Right lung (tissue), 2 donors: ENCODE measurements at regions not wholly inside any gene's neighbourhood (a gene's known extent, or its start where the extent isn't known, plus 50 kb on each side); places are given as distances from the start of the nearest gene placed in this dataset.

ENCODE experiments used
- DNase-seq, 2 donors: peaks; one replicate each; pipeline ENCODE4 v3.0.0-alpha.2; 2013

DNA sequence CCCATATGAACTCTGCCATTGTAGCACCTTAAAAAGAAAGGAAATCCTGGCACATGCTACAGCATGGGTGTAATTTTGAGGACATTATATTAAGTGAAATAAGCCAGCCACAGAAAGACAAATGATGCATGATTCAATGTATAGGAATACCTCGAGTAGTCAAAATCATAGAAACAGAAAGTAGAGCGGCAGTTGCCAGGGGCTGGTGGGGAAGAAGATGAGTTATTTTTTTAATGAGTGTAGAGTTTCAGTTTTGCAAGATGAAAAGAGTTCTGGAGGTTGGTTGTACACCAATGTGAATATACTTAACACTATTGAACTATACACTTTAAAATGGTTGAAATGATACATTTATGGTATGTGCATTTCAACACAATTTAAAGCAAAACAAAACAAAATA lies 133.0 kb downstream of the ZDHHC21 start:
- no peak for DNase-seq

DNA sequence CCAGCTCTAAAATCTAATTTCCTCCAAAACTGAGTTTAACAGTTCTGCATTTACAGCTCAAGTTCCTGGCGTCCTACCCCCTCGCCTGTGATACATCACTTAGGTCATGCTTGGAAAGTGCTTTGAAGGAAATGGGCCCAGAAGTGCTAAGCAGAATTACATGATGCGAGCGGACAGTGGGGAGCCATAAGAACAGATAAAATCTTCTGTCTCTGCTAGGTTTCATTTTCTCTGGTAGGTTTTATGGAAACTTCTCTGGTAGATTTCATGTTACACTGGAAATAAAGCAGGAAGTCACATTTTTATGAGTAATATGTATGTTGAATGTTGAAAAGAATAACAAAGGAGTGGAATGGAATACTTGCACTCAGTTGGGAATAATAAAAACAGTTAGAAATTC lies 138.3 kb downstream of the ZDHHC21 start:
- no peak for DNase-seq

DNA sequence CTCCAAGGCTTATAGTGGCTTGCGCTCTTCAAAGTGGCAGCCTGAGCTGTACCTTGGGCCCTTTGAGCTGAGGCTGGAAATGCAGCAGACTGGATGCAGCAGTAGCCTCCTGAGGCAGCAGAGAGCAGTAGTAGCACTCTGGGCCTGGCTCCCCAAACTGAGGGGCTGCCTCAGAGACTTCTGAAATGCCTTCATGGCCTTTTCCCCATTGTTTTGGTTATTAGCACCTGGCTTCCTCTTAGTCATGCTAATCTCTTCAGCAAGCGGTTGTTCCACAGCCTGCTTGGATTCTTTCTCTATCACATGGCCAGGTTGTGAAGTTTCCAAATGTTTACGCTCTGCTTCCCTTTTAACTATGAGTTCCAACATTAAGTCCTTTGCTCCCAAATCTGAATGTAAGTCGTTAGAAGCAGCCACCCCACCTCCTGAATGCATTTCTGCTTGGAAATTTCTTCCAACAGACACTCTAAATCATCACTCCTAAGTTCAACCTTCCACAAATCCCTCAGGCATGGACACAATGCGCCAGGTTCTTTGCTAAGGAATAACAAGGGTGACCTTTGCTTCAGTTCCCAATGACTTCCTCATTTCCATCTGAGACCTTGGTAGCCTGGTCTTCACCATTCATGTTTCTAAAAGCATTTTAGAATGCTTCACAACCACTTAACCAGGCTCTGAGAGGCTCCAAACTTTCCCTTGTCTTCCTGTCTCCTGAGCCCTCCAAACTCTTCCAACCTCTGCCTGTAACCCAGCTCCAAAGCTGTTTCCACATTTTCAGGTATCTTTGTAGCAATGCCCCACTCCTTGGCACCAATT lies 145.8 kb downstream of the ZDHHC21 start:
- no peak for DNase-seq

DNA sequence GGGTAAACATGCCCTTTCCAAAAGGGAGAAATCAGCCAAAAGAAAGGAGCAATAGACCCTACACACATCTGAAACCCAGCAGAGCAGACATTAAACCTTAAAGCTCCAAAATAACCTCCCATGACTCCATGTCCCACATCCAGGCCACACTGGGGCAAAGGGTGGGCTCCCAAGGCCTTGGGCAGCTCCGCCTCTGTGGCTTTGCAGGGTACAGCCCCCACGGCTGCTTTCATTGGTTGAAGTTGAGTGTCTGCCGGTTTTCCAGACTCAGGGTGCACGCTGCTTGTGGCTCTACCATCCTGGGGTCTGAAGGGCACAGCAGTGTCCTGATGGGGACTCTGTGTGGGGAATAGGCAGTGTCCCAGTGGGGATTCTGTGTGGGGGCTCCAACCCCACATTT lies 146.5 kb downstream of the ZDHHC21 start:
- no peak for DNase-seq

DNA sequence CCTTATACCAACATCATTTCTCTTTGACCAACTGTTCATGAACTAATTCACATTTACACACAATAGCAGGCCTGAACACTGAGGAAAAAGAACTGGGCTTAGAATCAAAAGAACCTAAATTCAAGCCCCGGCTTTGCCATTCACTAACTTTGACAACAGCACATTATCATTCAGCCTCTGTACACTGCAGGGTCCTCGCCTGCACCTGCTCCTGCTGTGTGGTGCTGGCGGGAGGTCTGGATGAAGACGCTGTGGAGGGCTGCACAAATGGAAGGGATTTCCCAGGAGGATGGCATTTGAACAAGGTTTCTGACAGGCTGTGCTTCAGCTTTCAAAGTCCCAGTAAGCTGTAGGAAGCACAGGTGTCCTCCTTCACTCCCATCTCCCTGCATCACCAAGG lies 151.2 kb downstream of the ZDHHC21 start:
- no peak for DNase-seq

DNA sequence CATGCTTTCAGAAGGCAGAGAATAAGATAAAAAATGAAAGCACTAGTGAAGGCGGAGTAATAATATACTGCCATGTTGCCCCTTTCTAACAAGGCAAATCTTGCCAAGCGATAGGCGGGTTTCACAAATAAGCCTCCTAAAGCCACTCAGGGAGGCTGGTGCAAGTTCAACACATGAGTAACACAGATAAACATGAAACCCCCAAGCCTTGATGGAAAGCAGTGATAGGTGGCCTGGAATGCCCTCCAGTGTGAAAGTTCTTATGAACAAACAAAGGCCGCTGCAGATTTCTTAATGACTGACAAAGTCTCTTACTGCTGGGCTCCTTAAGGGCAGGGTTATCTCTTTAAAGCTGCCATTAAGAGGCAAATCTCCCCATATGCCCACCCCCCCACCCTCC lies 154.7 kb downstream of the ZDHHC21 start:
- no peak for DNase-seq

DNA sequence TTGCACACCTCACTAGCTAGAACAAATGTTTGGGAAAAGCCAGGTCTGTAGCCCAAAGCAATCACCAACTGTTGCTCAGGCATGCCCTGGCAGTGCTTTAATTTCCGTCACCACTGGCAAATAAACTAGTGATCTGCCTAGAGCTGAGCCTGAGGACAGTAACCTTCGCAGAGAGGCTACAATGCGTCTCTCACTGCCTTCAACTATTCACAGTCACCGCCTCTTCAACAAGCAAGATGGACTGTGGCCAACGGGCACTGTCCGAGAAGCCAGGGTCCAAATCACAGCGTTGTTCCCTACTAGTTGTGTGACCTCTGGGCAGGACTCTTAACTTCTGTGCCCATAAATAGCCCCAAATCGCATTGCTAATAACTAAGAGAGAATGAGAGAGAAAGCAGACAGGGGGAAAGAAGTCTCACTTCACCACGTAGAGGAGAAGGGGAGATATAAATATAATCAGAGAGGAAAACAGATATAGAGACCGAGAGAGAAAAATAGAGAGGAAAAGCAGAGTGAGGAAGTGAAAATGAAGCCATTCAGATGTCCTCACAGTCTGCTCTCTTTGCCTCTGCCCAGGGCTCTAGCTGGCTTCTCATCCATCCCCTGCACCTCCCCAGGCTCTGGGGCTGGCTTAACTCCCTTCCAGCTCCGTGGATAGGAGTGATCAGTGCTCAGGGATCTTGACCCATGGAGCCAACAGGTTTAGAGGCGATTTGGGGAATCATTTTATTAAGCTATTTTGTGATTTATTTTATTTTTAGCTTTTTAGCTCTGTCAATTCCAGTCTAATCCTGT lies 157.9 kb downstream of the ZDHHC21 start:
- DNase-seq, result no peak

DNA sequence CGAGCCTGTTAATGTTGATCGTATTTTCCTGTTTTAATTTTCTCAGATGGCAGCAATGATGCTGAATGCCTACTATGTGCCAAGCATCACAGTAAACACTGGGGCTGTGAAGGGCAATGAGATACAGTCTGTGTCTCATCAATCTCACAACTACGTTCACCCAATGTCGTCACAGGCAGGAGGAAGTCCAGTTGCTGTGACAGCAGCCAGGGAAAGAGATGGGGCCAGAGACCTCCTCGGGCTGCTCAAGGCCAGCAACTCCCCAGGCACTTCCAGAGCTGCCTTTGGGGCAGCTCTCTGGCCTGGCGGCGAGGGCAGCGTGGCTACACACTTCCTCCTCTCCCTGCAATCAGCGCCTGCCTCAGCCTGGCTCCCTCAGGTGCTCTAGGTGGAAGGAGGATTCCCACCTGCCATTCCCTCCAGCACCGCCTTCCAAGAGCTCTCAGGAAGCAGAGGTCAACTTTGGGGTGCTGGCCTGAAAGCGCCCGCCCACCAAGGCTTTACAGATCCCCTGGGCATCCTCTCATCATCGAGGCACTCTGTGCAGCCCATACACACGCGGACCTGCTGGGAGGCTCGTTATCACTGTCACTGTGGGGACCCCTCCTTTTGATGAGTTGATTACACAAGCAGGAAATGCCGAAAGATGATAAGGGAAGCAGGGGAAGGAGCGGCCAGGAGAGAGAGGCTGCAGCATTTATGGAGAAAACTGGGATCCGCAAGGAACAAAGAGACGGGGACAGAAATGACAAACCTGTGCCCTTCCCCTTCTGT lies 159.2 kb downstream of the ZDHHC21 start:
- DNase-seq, result no peak

DNA sequence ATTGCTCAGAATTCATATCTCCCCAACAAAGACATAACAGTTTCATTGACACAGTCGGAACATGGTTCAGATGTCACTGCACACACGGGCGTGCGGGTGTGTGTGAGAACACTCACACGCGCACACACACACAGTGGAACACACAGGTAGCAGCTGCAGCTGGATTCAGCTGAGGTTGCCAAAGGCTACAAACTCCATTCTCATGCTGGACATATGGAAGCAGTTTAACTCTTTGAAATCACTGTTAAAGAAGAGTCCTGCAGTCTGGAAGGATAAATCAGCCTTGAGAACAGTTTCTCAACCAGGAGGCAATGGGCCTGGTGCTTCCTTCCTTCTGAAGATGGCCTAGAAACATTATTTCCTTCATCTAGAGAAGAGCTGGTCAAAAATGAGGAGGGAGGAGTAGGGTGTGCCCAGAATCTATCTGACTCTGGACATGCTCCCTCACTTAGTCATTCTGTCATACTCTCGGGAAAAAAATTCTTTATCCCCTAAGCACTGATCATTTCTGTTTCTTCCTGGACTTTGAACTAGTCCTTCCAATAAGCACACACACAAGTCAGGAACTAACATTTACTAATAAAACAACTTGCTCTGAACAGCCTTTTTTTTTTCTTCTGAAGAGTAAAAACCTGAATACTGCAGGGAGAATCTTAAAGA lies 160.6 kb downstream of the ZDHHC21 start:
- no peak for DNase-seq

DNA sequence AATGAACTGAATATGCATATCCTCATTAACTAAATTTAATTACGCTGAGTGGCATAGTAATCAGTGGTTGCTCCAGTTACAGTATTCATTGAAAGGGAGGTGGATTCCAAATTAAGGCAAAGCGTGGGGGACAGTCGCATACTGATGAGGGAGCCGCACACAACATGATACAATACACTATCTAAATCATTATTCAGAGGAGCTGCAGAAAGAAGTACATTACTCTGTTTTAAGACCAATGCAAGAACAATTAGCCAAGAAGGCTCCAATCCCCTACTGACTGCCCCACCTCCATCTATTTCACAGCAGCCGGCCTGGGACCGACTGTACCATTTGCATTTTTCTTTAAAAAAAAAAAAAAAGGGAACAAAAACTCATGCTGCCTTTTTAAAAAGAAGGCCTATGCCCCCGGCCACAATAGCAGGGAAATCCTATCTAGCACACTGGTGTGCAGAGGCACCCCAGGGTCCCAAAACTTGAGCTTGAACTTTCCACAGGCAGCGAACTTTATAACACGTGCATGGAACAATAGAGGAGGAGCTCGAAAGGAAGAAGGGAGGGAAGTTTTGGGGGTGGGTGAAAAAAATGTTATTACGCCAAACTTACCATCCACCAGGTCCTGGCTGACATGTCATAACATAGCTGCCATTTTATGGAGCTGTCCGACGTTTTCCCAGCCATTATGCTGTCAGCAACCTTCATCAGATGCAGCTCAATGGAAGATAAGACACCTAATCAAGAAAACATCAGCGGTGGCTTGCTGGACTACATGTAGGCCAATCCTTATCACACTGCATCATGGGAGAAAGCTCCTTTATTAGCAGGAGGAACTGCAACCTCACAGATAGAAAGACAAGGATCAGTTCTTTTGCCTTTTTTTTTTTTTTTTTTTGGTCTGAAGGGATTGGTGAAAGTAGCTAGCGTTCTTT lies 161.6 kb downstream of the ZDHHC21 start:
- DNase-seq, result no peak

DNA sequence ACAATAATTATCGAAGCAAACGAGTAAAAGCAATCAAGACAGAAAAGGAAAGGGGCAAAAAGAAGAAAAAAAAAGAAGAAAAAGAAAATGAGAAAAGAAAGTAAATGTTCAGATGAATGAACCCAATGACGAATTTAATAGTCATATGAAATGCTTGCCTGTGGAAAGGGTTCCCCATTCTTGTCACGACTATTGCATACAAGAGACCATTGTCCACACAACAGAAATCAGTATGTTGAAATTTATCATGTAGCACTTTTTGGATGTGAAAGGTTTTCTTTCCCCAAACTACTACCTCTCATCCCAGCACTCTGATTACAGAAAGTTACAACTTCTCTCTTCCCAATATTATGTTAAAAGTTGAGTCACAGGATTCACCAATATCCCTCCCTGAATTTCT lies 162.4 kb downstream of the ZDHHC21 start:
- no peak for DNase-seq

DNA sequence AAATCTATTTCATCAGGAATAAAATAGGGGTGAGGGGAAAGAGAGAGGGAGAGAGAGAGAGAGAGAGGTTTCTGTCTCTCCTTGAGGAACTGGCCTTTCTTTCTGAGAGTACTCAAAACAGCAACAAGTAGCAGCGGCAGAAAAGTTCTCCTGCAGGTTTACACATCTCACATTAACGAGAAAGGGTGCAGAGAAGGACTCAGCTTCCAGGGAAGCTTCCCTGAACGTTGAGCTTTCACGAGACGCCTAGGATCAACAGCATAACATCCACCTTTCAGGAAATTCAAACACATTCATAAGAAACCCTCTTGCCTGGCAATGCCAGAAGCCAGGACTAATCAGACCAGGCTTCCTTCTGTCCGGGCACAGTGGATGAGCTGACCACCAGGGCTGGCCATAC lies 162.9 kb downstream of the ZDHHC21 start:
- no peak for DNase-seq

DNA sequence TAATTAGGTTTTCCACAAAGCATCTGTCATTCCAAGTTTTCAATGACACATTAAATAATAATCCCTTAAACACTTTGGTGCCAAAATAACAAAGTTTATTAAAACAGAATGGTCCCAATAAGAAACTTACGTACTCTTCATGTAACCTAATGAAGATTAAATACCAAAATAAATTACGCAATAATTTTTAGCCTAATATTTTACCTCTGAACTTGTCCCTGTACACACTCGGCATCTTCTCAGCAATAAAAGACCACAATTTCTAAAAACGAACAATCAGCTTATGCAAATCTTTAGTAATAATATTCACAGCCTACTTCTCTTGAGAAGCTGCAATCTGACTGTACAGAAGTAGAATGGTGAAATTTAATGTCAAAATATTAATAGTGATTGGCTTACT lies 163.6 kb downstream of the ZDHHC21 start:
- no peak for DNase-seq

DNA sequence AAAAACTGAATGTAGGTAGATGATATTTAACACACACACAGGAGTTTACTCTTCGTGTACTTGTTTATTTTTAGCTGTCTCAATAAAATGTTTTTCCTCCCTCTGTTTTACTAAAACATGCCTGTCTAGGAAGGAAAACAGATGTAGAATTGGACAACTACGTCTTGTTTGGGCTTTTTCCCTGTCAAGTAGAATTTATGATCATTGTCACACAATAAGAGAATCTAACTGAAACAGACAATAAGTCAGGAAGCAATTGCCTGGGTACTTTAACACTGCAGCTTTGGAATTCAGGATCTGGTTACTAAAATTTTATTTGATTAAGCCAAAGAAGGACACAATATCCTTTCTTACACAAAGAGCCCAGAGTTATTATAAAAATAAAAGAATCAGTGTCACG lies 164.2 kb downstream of the ZDHHC21 start:
- no peak for DNase-seq

DNA sequence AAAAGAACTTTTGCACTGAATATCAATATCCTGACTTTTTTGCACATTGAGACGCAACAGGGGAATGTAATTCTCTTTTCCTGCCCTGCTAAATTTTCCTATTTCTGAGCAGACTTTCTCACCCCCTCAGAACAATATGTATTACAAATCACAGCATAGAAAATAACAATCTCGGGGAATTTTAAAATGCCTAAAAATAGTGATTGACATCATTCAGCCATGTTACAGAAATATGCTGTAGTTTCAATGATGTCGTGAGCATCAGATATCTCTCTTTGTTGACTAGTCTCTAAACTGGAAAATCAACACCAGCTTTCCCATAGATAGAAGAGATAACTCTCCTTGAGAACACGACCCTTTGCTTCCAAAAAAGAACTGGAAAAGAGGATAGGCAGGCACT lies 166.7 kb downstream of the ZDHHC21 start:
- DNase-seq, result no peak

DNA sequence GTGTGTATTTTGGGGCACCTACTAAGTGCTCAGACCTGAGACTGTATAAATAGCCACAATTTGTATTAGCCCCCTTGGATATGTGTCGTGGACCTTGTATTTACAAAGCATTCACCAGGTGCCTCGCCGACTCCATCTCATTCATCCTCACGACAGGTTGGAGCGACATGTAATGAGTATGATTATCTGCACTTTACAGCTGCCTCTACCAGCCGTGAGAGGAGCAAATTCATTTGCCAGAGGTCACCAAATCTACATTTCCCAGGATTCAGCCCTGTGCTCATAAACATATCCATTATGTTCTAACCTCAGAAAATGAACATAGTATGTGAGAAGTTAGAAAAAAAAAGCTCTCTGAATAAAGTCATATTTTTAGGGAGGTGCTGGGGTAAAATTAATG lies 167.4 kb downstream of the ZDHHC21 start:
- DNase-seq, result no peak

DNA sequence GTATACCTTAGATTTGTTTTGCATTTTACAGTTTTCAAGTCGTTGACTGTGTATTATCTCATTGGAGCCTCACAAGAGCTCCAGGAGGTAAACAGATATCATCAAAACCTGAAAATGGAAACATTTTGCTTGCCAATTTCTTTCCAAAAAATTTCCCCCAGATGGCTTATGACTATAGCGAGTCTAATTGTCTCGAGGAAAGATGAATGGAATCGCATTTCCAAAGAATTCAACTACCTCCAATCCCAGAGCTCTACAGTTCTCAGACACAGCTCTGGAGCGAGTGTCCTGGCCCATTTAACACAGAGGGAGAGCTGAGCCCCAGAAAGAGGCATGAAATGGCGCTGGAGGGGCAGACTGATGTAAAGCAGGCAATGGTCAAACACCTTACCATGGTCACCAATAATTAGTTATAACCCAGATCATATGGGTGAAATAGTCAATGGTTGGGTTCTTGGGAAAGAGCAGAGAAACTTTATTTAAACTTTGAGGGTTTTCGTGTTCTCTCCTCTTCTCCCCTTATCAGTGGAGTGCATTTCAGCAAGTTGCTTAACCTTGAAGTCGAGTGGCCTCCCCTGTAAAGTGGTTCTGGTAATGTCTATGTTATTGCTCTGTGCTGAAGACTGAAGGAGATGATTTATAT lies 168.2 kb downstream of the ZDHHC21 start:
- no peak for DNase-seq

DNA sequence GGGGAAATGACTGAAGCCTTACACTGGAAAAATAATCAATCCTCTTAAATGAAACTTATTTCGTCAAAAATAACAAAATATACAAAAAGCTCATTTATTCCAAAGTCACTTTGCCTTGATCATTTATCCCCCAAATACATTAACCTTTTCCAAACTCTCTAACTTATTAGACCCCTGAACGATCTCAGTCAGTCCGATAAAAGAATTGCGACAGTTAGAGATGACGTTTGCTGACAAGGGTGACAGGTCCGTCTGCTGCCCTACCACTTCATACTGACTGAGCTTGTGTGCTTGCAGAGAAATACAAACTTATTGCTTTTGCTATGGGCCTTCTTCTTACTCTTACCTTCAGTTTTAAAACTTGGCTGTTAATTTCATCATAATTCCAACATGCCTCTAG lies 169.7 kb downstream of the ZDHHC21 start:
- DNase-seq, result no peak

DNA sequence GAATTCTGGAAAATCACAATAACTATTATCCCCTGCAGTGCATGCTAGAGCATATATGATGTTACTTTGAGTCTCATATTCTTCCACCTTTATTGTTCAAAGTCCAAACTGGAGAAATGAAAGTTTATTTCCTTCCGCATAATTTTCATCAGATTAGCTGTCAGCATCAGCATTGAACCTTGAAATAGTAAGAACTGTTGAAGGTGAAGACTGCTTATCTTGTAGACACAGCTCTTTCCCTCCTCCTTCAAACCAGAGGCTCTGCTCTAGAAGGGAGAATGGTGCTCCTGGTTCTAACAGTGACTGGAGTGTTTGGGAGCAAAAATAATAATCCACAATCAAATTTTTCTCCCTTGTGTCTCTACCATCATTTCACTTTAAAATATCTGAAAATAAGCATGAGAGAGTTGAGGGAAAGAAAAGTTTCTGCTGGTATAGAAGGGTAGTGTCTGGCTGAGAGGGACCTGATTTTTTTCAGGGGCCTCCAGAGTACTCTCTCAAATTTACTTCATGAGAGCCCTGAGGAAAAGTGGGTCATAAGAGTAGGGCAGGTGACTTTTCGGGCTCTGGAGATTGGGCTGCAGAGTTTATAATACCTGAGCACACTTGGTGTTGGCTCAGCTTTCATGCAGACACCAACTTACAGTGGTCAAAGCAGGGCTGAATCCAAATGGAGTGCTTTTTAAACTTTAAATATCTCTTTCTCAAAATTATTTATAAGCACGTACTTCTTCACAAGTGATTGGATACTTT lies 170.4 kb downstream of the ZDHHC21 start:
- no peak for DNase-seq

DNA sequence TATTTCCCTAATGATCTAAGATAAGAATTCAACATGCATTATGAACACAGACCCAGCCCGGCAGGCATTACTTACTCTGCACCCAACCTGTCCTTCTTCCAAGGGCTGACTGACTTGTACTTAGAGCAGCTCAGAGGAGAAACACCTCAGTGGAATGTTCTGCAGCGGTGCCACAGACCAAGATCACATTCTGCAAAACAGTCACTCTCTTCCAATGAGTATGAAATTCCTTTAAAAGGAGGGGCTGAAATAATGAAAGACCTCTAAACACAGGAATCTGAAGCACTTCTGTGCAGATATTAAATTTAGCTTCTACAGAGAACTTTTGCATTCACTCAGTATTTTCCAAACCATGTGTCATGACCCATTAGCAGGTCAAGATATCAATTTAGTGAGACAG lies 172.9 kb downstream of the ZDHHC21 start:
- DNase-seq, result no peak
